Gastroesophageal sphincter (tissue), 3 donors: ENCODE measurements at regions not wholly inside any gene's neighbourhood (a gene's known extent, or its start where the extent isn't known, plus 50 kb on each side); places are given as distances from the start of the nearest gene placed in this dataset.

Experiments used
- POLR2A ChIP-seq, 2 donors: fragments of 450-650 bp; IDR thresholded peaks; one replicate each; pipeline ENCODE4 v1.6.1; 2017; ENCODE audit warnings: antibody characterized with exemption in 2 of 2, mild to moderate bottlenecking in 2 of 2, moderate library complexity in 1 of 2
- POLR2AphosphoS5 ChIP-seq: sonication (generic); formaldehyde crosslinking; IDR thresholded peaks from one replicate; pipeline ENCODE4 v1.6.1; 2017; ENCODE audit warnings: antibody characterized with exemption
- TF ChIP-seq, protein P1 (sequence below), 4 experiments: fragments of 200-600 bp in 2 of 4; fragments of 450-650 bp in 2 of 4; sonication (generic) in 1 of 4; IDR thresholded peaks; one replicate each; pipeline ENCODE4 v1.5.1; 2017 to 2019; ENCODE audit warnings: antibody characterized with exemption in 4 of 4, mild to moderate bottlenecking in 2 of 4, moderate library complexity in 2 of 4

DNA sequence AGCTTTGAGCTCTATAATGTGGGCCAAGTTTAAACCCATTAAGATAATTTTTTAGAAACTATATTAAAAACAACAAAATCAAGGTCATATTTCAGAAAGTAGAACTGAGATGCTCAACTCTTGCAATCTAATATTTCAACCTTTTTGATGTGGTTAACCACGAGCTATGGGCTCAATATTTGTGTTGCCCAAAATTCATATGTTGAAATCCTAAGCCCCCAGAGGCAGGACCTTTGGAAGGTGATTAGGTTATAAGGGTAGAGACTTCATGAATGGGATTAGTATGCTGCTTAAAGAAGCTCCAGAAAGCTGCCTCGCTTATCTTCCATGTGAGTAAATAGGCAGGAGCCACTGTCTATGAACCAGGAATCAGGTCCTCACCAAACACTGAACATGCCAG is 284.4 kb downstream of the CRPPA start:
- TF ChIP-seq POLR2AphosphoS5 (no peak), POLR2A (IDR thresholded peaks at IDR 0.05) (no peak)
- TF ChIP-seq, protein P1, sequence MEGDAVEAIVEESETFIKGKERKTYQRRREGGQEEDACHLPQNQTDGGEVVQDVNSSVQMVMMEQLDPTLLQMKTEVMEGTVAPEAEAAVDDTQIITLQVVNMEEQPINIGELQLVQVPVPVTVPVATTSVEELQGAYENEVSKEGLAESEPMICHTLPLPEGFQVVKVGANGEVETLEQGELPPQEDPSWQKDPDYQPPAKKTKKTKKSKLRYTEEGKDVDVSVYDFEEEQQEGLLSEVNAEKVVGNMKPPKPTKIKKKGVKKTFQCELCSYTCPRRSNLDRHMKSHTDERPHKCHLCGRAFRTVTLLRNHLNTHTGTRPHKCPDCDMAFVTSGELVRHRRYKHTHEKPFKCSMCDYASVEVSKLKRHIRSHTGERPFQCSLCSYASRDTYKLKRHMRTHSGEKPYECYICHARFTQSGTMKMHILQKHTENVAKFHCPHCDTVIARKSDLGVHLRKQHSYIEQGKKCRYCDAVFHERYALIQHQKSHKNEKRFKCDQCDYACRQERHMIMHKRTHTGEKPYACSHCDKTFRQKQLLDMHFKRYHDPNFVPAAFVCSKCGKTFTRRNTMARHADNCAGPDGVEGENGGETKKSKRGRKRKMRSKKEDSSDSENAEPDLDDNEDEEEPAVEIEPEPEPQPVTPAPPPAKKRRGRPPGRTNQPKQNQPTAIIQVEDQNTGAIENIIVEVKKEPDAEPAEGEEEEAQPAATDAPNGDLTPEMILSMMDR (IDR thresholded peaks at IDR 0.05) = no peak
